Smooth muscle cell (in vitro differentiated cells): ENCODE measurements at regions not wholly inside any gene's neighbourhood (a gene's known extent, or its start where the extent isn't known, plus 50 kb on each side); places are given as distances from the start of the nearest gene placed in this dataset.

Source experiments
- DNase-seq: peaks from one replicate; lab custom pipeline; 2025; ENCODE audit not compliant: unreplicated experiment; lab: John Stamatoyannopoulos, UW
- H2AFZ ChIP-seq: fragments of 200-600 bp; sonication (generic); 2 replicates; pipeline ENCODE4 v1.6.0; 2016; ENCODE audit warnings: antibody characterized with exemption, low read depth, mild to moderate bottlenecking
- H3F3A ChIP-seq: fragments of 200-600 bp; sonication (generic); 2 replicates; pipeline ENCODE4 v1.6.0; 2017; ENCODE audit warnings: antibody characterized with exemption, low read depth
- H3K27ac ChIP-seq: fragments of 200-600 bp; sonication (generic); 2 replicates; pipeline ENCODE4 v1.5.1; 2016; ENCODE audit warnings: low read depth, mild to moderate bottlenecking
- H3K27me3 ChIP-seq: fragments of 200-600 bp; sonication (generic); 2 replicates; pipeline ENCODE4 v1.6.1; 2016; ENCODE audit warnings: low read depth, mild to moderate bottlenecking
- H3K36me3 ChIP-seq: fragments of 200-600 bp; sonication (generic); 2 replicates; pipeline ENCODE4 v1.5.1; 2016; ENCODE audit warnings: low read depth
- H3K4me1 ChIP-seq: fragments of 200-600 bp; sonication (generic); 2 replicates; pipeline ENCODE4 v1.5.1; 2016; ENCODE audit warnings: low read depth
- H3K4me2 ChIP-seq: fragments of 200-600 bp; sonication (generic); 2 replicates; pipeline ENCODE4 v1.6.0; 2016; ENCODE audit warnings: mild to moderate bottlenecking
- H3K4me3 ChIP-seq: fragments of 200-600 bp; sonication (generic); 2 replicates; pipeline ENCODE4 v1.5.1; 2016; ENCODE audit warnings: mild to moderate bottlenecking
- H3K79me2 ChIP-seq: fragments of 200-600 bp; sonication (generic); 2 replicates; pipeline ENCODE4 v1.6.0; 2016; ENCODE audit warnings: low read depth, mild to moderate bottlenecking
- H3K9ac ChIP-seq: fragments of 200-600 bp; sonication (generic); 2 replicates; pipeline ENCODE4 v1.6.0; 2016; ENCODE audit warnings: low read depth
- H3K9me3 ChIP-seq: fragments of 200-600 bp; sonication (generic); replicated peaks from 2 replicates; pipeline ENCODE4 v1.5.1; 2016; ENCODE audit warnings: low read depth
- H4K20me1 ChIP-seq: fragments of 200-600 bp; sonication (generic); 2 replicates; pipeline ENCODE4 v1.6.0; 2016; ENCODE audit warnings: low read depth
- WGBS: methylation state at CpG from one replicate; pipeline ENCODE4 v1.1.7; 2016; ENCODE audit warnings: low lambda C conversion rate; 5-methylcytosine and 5-hydroxymethylcytosine counted together
- TF ChIP-seq, protein P1 (sequence below): fragments of 200-600 bp; sonication (generic); IDR thresholded peaks from 2 replicates; pipeline ENCODE4 v1.5.1; 2017; ENCODE audit warnings: borderline replicate concordance, mild to moderate bottlenecking, antibody characterized with exemption; ENCODE audit not compliant: insufficient read depth, poor library complexity, severe bottlenecking

DNA sequence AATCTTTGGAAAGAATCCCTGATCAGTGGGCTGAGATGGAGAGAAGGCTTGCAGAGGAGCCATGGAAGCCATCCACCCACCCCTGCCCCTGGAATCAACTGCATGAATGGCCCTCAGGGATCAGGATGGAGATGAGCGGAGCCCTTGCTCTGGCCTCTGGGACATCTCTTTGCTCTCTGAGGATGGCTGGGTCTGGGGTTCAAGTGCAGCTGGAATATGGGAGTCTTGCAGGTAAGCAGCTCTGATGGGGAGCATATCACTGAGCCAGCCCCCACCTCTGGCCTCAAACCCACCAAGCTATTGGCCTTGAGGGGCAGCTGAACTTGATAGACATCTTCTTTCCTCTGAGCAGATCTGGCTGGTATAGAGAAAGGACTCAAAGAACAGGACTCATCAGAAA, 76.1 kb downstream of the C5orf15 start:
- TF ChIP-seq, protein P1, sequence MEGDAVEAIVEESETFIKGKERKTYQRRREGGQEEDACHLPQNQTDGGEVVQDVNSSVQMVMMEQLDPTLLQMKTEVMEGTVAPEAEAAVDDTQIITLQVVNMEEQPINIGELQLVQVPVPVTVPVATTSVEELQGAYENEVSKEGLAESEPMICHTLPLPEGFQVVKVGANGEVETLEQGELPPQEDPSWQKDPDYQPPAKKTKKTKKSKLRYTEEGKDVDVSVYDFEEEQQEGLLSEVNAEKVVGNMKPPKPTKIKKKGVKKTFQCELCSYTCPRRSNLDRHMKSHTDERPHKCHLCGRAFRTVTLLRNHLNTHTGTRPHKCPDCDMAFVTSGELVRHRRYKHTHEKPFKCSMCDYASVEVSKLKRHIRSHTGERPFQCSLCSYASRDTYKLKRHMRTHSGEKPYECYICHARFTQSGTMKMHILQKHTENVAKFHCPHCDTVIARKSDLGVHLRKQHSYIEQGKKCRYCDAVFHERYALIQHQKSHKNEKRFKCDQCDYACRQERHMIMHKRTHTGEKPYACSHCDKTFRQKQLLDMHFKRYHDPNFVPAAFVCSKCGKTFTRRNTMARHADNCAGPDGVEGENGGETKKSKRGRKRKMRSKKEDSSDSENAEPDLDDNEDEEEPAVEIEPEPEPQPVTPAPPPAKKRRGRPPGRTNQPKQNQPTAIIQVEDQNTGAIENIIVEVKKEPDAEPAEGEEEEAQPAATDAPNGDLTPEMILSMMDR = no peak
- H2AFZ ChIP-seq = no peak overlapping the region
- H3K9ac ChIP-seq = no peak overlapping the region
- H3K4me2 ChIP-seq = no peak overlapping the region
- H3K9me3 ChIP-seq = no peaks in the 10 kb centered on the region
- H4K20me1 ChIP-seq = no peaks in the 10 kb centered on the region
- H3F3A ChIP-seq = no peaks in the 10 kb centered on the region
- H3K79me2 ChIP-seq = no peaks in the 10 kb centered on the region
- 77% methylated on average over 1 of the region's 1 CpG for WGBS
- no peak overlapping the region for H3K27ac ChIP-seq
- no peaks in the 10 kb centered on the region for H3K36me3 ChIP-seq
- H3K4me1 ChIP-seq = no peaks in the 10 kb centered on the region
- DNase-seq = no peak
- no peaks in the 10 kb centered on the region for H3K27me3 ChIP-seq
- no peak overlapping the region for H3K4me3 ChIP-seq

GRCh38 chr5:133891390-133891789, 77.0 kb downstream of the C5orf15 start:
- Histone ChIP-seq H3K4me2 (no peak overlapping the region), H3K27ac (no peak overlapping the region), H3K4me1 (no peaks in the 10 kb centered on the region), H3K79me2 (no peaks in the 10 kb centered on the region), H4K20me1 (no peaks in the 10 kb centered on the region), H3K36me3 (no peaks in the 10 kb centered on the region), H2AFZ (no peak overlapping the region), H3K27me3 (no peaks in the 10 kb centered on the region), H3K4me3 (no peak overlapping the region), H3F3A (no peaks in the 10 kb centered on the region), H3K9me3 (no peaks in the 10 kb centered on the region), H3K9ac (no peak overlapping the region)
- WGBS = 86% methylated on average over 5 of the region's 5 CpGs
- TF ChIP-seq, protein P1 = no peak
- DNase-seq = no peak

GRCh38 chr5:133890776-133891280, 77.6 kb downstream of the C5orf15 start:
- Histone ChIP-seq H3K4me2 (no peak overlapping the region), H3K9me3 (no peaks in the 10 kb centered on the region), H4K20me1 (no peaks in the 10 kb centered on the region), H3K27me3 (no peaks in the 10 kb centered on the region), H3K79me2 (no peaks in the 10 kb centered on the region), H3K9ac (no peak overlapping the region), H3F3A (no peaks in the 10 kb centered on the region), H3K36me3 (no peaks in the 10 kb centered on the region), H2AFZ (no peak overlapping the region), H3K27ac (no peak overlapping the region), H3K4me3 (no peak overlapping the region), H3K4me1 (no peaks in the 10 kb centered on the region)
- 100% methylated on average over 1 of the region's 1 CpG for WGBS
- TF ChIP-seq, protein P1 = no peak
- DNase-seq = no peak

DNA sequence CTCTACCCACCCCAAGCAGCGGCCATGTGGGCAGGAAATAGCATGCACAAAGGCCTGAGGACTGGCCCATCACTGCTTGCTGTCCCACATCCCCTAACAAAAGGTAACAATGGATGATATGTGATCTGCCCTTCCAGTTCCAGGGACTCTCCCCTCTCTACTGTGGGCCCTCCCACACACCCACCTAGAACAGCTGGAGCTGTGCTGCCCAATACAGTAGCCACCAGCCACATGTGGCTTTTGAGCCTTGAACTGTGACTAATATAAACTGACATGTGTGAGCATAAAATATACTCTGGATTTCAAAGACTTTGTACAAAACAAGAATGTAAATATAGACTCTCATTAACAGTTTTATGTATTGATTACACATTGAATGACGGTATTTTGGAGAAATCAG, 78.1 kb downstream of the C5orf15 start:
- no peak for DNase-seq
- Histone ChIP-seq H3K4me2 (no peak overlapping the region), H3K79me2 (no peaks in the 10 kb centered on the region), H3K36me3 (no peaks in the 10 kb centered on the region), H3K9me3 (no peaks in the 10 kb centered on the region), H3K27ac (no peak overlapping the region), H2AFZ (no peak overlapping the region), H3K4me1 (no peaks in the 10 kb centered on the region), H3K27me3 (no peaks in the 10 kb centered on the region), H4K20me1 (no peaks in the 10 kb centered on the region), H3F3A (no peaks in the 10 kb centered on the region), H3K9ac (no peak overlapping the region), H3K4me3 (no peak overlapping the region)
- TF ChIP-seq, protein P1 = no peak
- WGBS = 95% methylated on average over 2 of the region's 2 CpGs
